Transverse colon (tissue), 3 donors: ENCODE measurements at regions not wholly inside any gene's neighbourhood (a gene's known extent, or its start where the extent isn't known, plus 50 kb on each side); places are given as distances from the start of the nearest gene placed in this dataset.

Source experiments
- POLR2A ChIP-seq: fragments of 450-650 bp; IDR thresholded peaks from one replicate; pipeline ENCODE4 v1.6.1; 2016; ENCODE audit warnings: antibody characterized with exemption, mild to moderate bottlenecking, moderate library complexity
- TF ChIP-seq, protein P1 (sequence below), 5 experiments: fragments of 200-600 bp in 3 of 5; fragments of 450-650 bp in 2 of 5; sonication (generic) in 3 of 5; IDR thresholded peaks; 1 replicate in 2 of 5; 2 replicates in 3 of 5; pipeline ENCODE4 v1.5.1; 2016 to 2017; ENCODE audit warnings: antibody characterized with exemption in 5 of 5, inconsistent platforms in 3 of 5, mild to moderate bottlenecking in 2 of 5, moderate library complexity in 1 of 5

DNA sequence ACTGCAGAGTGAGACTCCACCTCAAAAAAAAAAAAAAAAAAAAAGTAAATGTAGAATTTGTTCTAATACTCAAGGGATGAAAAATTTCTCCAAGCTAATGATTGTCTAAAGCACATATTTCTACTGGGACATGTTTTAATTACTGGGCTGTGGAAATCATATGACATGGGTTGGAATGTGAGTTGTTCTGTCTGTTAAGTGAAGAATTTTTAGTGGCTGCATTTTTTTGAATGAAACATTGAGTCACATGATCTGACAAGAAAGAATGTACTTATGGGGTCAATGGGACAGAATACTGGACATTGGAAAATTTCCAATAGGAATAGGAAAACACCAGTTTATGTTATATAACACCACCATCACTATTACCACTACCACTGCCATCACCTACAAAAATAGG is 123.8 kb upstream of the IVNS1ABP start:
- TF ChIP-seq, protein P1, sequence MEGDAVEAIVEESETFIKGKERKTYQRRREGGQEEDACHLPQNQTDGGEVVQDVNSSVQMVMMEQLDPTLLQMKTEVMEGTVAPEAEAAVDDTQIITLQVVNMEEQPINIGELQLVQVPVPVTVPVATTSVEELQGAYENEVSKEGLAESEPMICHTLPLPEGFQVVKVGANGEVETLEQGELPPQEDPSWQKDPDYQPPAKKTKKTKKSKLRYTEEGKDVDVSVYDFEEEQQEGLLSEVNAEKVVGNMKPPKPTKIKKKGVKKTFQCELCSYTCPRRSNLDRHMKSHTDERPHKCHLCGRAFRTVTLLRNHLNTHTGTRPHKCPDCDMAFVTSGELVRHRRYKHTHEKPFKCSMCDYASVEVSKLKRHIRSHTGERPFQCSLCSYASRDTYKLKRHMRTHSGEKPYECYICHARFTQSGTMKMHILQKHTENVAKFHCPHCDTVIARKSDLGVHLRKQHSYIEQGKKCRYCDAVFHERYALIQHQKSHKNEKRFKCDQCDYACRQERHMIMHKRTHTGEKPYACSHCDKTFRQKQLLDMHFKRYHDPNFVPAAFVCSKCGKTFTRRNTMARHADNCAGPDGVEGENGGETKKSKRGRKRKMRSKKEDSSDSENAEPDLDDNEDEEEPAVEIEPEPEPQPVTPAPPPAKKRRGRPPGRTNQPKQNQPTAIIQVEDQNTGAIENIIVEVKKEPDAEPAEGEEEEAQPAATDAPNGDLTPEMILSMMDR (IDR thresholded peaks at IDR 0.05) = no peak
- no peak for TF ChIP-seq POLR2A
